Endothelial cell of umbilical vein (primary cell): ENCODE measurements at regions not wholly inside any gene's neighbourhood (a gene's known extent, or its start where the extent isn't known, plus 50 kb on each side); places are given as distances from the start of the nearest gene placed in this dataset.

ENCODE experiments used
- BruUV-seq: library from RNA; stranded (reverse); fragments of 400-500 nt; replicated peaks from 2 replicates; lab custom pipeline; 2021; lab: Mats Ljungman, UMichigan
- CTCF ChIA-PET: fragments of 300-600, 350-600 bp; sonication (Branson Sonifier 250); formaldehyde crosslinking; loops from one replicate; lab custom pipeline; 2021; ENCODE audit warnings: antibody characterized with exemption, inconsistent platforms; lab: Charles Lee
- POLR2A ChIA-PET: fragments of 300-600, 350-600 bp; sonication (Branson Sonifier 250); formaldehyde crosslinking; loops from one replicate; lab custom pipeline; 2021; ENCODE audit warnings: antibody characterized with exemption, inconsistent platforms; lab: Charles Lee
- DNase-seq: peaks from one replicate; pipeline ENCODE4 v3.0.0-alpha.2; 2011; ENCODE audit warnings: low read depth, low spot score
- FAIRE-seq: peaks from 2 replicates; lab custom pipeline; 2011; peaks lifted over from hg19 to GRCh38; lab: Jason Lieb, UNC
- H2AFZ ChIP-seq: 2 replicates; pipeline ENCODE4 v1.6.0; 2012; ENCODE audit warnings: low read depth, low read length, control low read depth, inconsistent platforms
- H3K27ac ChIP-seq: 2 replicates; pipeline ENCODE4 v1.5.1; 2011; ENCODE audit warnings: low read depth, mild to moderate bottlenecking, control low read depth, low read length, moderate library complexity; ENCODE audit not compliant: insufficient read depth
- H3K27me3 ChIP-seq, 2 experiments: 2 replicates each; pipeline versions ENCODE4 v1.6.0 to v1.6.1; 2011; ENCODE audit warnings: low read length in 2 of 2, mixed read lengths in 1 of 2; ENCODE audit not compliant: control insufficient read depth in 2 of 2, insufficient read depth in 2 of 2
- H3K36me3 ChIP-seq, 2 experiments: 2 replicates in 1 of 2; 3 replicates in 1 of 2; pipeline ENCODE4 v1.5.1; 2011; ENCODE audit warnings: low read length in 2 of 2, mild to moderate bottlenecking in 1 of 2, moderate library complexity in 1 of 2; ENCODE audit not compliant: control insufficient read depth in 2 of 2, insufficient read depth in 2 of 2; ENCODE audit errors: extremely low read depth in 1 of 2
- H3K4me1 ChIP-seq: 3 replicates; pipeline ENCODE4 v1.5.1; 2011; ENCODE audit warnings: mild to moderate bottlenecking, low read length; ENCODE audit not compliant: control insufficient read depth, insufficient read depth; ENCODE audit errors: extremely low read depth
- H3K4me2 ChIP-seq: 2 replicates; pipeline ENCODE4 v1.6.1; 2011; ENCODE audit warnings: low read length, control low read depth, mixed read lengths; ENCODE audit not compliant: insufficient read depth
- H3K4me3 ChIP-seq, 3 experiments: fragments of 200-600 bp in 1 of 3; sonication (generic), shearing (Covaris generic) in 1 of 3; replicated peaks in 1 of 3; 2 replicates each; pipeline ENCODE4 v1.5.1; 2011 to 2016; ENCODE audit warnings: control low read depth in 3 of 3, low read length in 3 of 3, mild to moderate bottlenecking in 2 of 3, inconsistent platforms in 1 of 3, low read depth in 1 of 3, moderate library complexity in 1 of 3; ENCODE audit not compliant: insufficient read depth in 1 of 3
- H3K79me2 ChIP-seq: 2 replicates; pipeline ENCODE4 v1.6.0; 2012; ENCODE audit warnings: low read length, inconsistent platforms; ENCODE audit not compliant: control insufficient read depth, insufficient read depth
- H3K9ac ChIP-seq: replicated peaks from 2 replicates; pipeline ENCODE3; 2011; ENCODE audit warnings: low read length, control low read depth; ENCODE audit not compliant: insufficient read depth; ENCODE audit errors: extremely low read depth
- H3K9me1 ChIP-seq: replicated peaks from 3 replicates; pipeline ENCODE4 v1.6.0; 2011; ENCODE audit warnings: mild to moderate bottlenecking, low read length; ENCODE audit not compliant: control insufficient read depth, insufficient read depth; ENCODE audit errors: extremely low read depth
- H3K9me3 ChIP-seq: replicated peaks from 2 replicates; pipeline ENCODE4 v1.5.1; 2012; ENCODE audit warnings: low read length, inconsistent platforms; ENCODE audit not compliant: control insufficient read depth, insufficient read depth
- H4K20me1 ChIP-seq: replicated peaks from 2 replicates; pipeline ENCODE3; 2011; ENCODE audit warnings: mild to moderate bottlenecking, low read length; ENCODE audit not compliant: control insufficient read depth, insufficient read depth; ENCODE audit errors: extremely low read depth
- EZH2 ChIP-seq: IDR thresholded peaks from 2 replicates; pipeline ENCODE4 v1.6.1; 2012; ENCODE audit warnings: borderline replicate concordance, low read depth, mild to moderate bottlenecking, moderate library complexity, low read length, inconsistent platforms; ENCODE audit not compliant: severe bottlenecking
- FOS ChIP-seq: IDR thresholded peaks from 2 replicates; pipeline ENCODE4 v1.6.1; 2011; ENCODE audit warnings: mild to moderate bottlenecking, low read length, moderate library complexity, borderline replicate concordance; ENCODE audit not compliant: insufficient read depth
- GATA2 ChIP-seq: IDR thresholded peaks from 2 replicates; pipeline ENCODE4 v1.7.0; 2011; ENCODE audit warnings: low read depth, mild to moderate bottlenecking, moderate library complexity, mixed read lengths, low read length; ENCODE audit not compliant: insufficient read length, insufficient read depth
- JUN ChIP-seq: IDR thresholded peaks from 2 replicates; pipeline ENCODE4 v1.6.1; 2011; ENCODE audit warnings: borderline replicate concordance, low read depth; ENCODE audit not compliant: insufficient read length, insufficient read depth
- MYC ChIP-seq: IDR thresholded peaks from one replicate; pipeline ENCODE4 v1.6.1; 2011; ENCODE audit warnings: mild to moderate bottlenecking, low read depth, low read length
- POLR2A ChIP-seq: IDR thresholded peaks from 2 replicates; pipeline ENCODE4 v1.6.1; 2012; ENCODE audit warnings: low read depth, mild to moderate bottlenecking, control low read depth, low read length
- POLR2AphosphoS5 ChIP-seq: IDR thresholded peaks from 2 replicates; pipeline ENCODE4 v1.6.1; 2012; ENCODE audit warnings: low read depth, mild to moderate bottlenecking, control low read depth, low read length, moderate library complexity; ENCODE audit not compliant: insufficient read depth
- dilution Hi-C: fragments of 300-500 bp; cut with MboI; formaldehyde crosslinking; loops from one replicate; pipeline ENCODE4 v1.15.0; 2019; ENCODE audit warnings: low sequenced_read_pairs; ENCODE audit not compliant: extremely low pct_ligation_motif_present
- intact Hi-C: fragments of 100-400 bp; cut with micrococcal nuclease; formaldehyde crosslinking; loops from one replicate; pipeline ENCODE4 v1.10.0; 2022
- TF ChIP-seq, protein P1 (sequence below), 2 donors: IDR thresholded peaks; 1 replicate in 1 of 2; 2 replicates in 1 of 2; pipeline ENCODE4 v1.5.1; 2011; ENCODE audit warnings: low read length in 2 of 2, mild to moderate bottlenecking in 2 of 2, moderate library complexity in 2 of 2, control low read depth in 1 of 2, inconsistent platforms in 1 of 2, low read depth in 1 of 2; ENCODE audit not compliant: insufficient read depth in 1 of 2; ENCODE audit errors: extremely low read depth in 1 of 2
- TF ChIP-seq, protein P2 (sequence below): IDR thresholded peaks from 2 replicates; pipeline ENCODE4 v1.6.1; 2011; ENCODE audit not compliant: insufficient read depth, insufficient read length

DNA sequence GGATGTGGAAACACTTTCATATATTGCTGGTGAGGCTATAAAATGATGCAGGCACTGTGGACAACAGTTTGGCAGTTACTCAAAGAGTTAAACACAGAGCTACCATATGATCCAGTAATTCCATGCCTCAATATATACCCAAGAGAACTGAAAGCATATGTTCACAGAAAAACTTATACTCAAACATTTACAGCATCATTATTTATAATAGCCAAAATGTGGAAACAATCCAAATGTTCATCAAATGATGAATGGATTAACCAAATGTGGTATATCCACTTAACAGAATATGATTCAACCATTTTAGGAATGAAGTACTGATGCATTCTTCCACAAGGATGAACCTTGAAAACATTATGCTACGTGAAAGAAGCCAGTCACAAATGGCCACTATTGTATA is 603.8 kb downstream of the IQCM start:
- Histone ChIP-seq H3K9me3 (no peaks in the 10 kb centered on the region), H2AFZ (no peak overlapping the region), H3K4me1 (no peaks in the 10 kb centered on the region), H3K9me1 (no peaks in the 10 kb centered on the region), H3K27ac (no peak overlapping the region), H3K4me2 (no peak overlapping the region), H3K27me3 (no peaks in the 10 kb centered on the region), H3K79me2 (no peaks in the 10 kb centered on the region), H3K9ac (no peak overlapping the region), H4K20me1 (no peaks in the 10 kb centered on the region), H3K4me3 (no peak overlapping the region), H3K36me3 (no peaks in the 10 kb centered on the region)
- intact Hi-C loops (no loop called here), dilution Hi-C loops (no loop called here)
- ChIA-PET POLR2A (no interaction called here), CTCF (no interaction called here)
- FAIRE-seq (no peak), DNase-seq (no peak)
- BruUV-seq = no TSS peak
- no peak for TF ChIP-seq POLR2A
- no peak for TF ChIP-seq JUN
- no peak for TF ChIP-seq FOS
- TF ChIP-seq POLR2AphosphoS5 = no peak
- TF ChIP-seq, protein P1, sequence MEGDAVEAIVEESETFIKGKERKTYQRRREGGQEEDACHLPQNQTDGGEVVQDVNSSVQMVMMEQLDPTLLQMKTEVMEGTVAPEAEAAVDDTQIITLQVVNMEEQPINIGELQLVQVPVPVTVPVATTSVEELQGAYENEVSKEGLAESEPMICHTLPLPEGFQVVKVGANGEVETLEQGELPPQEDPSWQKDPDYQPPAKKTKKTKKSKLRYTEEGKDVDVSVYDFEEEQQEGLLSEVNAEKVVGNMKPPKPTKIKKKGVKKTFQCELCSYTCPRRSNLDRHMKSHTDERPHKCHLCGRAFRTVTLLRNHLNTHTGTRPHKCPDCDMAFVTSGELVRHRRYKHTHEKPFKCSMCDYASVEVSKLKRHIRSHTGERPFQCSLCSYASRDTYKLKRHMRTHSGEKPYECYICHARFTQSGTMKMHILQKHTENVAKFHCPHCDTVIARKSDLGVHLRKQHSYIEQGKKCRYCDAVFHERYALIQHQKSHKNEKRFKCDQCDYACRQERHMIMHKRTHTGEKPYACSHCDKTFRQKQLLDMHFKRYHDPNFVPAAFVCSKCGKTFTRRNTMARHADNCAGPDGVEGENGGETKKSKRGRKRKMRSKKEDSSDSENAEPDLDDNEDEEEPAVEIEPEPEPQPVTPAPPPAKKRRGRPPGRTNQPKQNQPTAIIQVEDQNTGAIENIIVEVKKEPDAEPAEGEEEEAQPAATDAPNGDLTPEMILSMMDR (IDR thresholded peaks at IDR 0.05; ENCODE audit: extremely low read depth in 1 of 2, insufficient read depth in 1 of 2, low read depth in 1 of 2, low read length in 2 of 2) = no peak
- TF ChIP-seq MYC = no peak
- TF ChIP-seq GATA2 = no peak
- TF ChIP-seq EZH2 = no peak
- TF ChIP-seq, protein P2, sequence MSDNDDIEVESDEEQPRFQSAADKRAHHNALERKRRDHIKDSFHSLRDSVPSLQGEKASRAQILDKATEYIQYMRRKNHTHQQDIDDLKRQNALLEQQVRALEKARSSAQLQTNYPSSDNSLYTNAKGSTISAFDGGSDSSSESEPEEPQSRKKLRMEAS = no peak
